ENCODE measurements at regions not wholly inside any gene's neighbourhood (a gene's known extent, or its start where the extent isn't known, plus 50 kb on each side); places are given as distances from the start of the nearest gene placed in this dataset.

GRCh38 chr17:34712481-34713195, 133.3 kb downstream of the TMEM132E start:
- no peak for TF ChIP-seq EP300 (conservative IDR thresholded peaks at IDR 0.05; ENCODE audit: poor library complexity, severe bottlenecking)
- no peak for TF ChIP-seq CTCF (IDR thresholded peaks at IDR 0.05; ENCODE audit: poor library complexity, severe bottlenecking)
- TF ChIP-seq POLR2AphosphoS5 (IDR thresholded peaks at IDR 0.05), result no peak

Data from neural cell (in vitro differentiated cells).